Gastrocnemius medialis (tissue), 4 donors: ENCODE measurements at regions not wholly inside any gene's neighbourhood (a gene's known extent, or its start where the extent isn't known, plus 50 kb on each side); places are given as distances from the start of the nearest gene placed in this dataset.

Experiments used
- CTCF ChIP-seq, 5 experiments: fragments of 450-650 bp in 3 of 5; fragments of 200-600 bp in 2 of 5; sonication (generic) in 2 of 5; IDR thresholded peaks in 4 of 5; conservative IDR thresholded peaks in 1 of 5; 1 replicate in 4 of 5; 2 replicates in 1 of 5; pipeline ENCODE4 v1.5.1; 2016 to 2019; ENCODE audit warnings: antibody characterized with exemption in 5 of 5, mild to moderate bottlenecking in 3 of 5, moderate library complexity in 3 of 5
- POLR2A ChIP-seq, 2 donors: fragments of 450-650 bp; IDR thresholded peaks; one replicate each; pipeline ENCODE4 v1.6.1; 2017; ENCODE audit warnings: antibody characterized with exemption in 2 of 2, mild to moderate bottlenecking in 2 of 2, moderate library complexity in 2 of 2

DNA sequence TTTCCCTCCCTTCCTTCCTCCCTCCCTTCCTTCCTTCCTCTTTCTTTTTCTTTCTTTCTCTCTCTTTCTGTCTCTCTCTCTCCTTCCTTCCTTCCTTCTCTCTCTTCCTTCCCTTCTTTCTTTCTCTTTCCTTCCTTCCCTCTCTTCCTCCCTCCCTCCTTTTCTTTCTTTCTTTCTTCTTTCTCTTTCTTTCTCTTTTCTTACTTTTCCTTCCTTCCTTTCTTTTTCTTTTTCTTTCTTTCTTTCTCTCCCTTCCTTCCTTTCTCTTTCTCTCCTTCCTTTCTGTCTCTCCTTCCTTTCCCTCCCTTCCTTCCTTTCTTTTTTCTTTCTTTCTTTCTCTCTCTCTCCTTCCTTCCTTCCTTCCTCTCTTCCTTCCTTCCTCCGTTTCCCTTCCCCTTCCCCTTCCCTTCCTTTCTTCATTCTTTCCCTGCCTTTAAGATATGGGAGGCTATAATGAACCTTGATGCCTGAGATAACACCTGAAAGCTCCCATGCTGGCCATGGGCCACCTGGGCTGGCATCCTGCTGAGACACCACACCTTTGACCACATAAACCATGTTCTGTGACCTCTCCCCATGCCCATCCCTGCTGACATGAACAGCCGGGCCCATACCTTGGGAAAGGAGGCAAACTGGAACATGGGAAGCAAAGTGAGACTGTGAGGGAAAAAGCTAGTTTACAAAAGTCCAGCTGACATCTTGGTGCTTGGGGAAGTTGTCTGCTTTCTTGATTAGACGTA lies 197.8 kb upstream of the ZNF618 start:
- TF ChIP-seq CTCF (IDR thresholded peaks at IDR 0.05 in 4 of 5, conservative IDR thresholded peaks at IDR 0.05 in 1 of 5) (no peak), POLR2A (IDR thresholded peaks at IDR 0.05) (no peak)
